ENCODE measurements at regions not wholly inside any gene's neighbourhood (a gene's known extent, or its start where the extent isn't known, plus 50 kb on each side); places are given as distances from the start of the nearest gene placed in this dataset.
"Not testable (repeated sequence)": the region's sequence is repeated elsewhere in the genome, so short reads cannot be mapped to it uniquely, and the experiment has no call there.

DNA sequence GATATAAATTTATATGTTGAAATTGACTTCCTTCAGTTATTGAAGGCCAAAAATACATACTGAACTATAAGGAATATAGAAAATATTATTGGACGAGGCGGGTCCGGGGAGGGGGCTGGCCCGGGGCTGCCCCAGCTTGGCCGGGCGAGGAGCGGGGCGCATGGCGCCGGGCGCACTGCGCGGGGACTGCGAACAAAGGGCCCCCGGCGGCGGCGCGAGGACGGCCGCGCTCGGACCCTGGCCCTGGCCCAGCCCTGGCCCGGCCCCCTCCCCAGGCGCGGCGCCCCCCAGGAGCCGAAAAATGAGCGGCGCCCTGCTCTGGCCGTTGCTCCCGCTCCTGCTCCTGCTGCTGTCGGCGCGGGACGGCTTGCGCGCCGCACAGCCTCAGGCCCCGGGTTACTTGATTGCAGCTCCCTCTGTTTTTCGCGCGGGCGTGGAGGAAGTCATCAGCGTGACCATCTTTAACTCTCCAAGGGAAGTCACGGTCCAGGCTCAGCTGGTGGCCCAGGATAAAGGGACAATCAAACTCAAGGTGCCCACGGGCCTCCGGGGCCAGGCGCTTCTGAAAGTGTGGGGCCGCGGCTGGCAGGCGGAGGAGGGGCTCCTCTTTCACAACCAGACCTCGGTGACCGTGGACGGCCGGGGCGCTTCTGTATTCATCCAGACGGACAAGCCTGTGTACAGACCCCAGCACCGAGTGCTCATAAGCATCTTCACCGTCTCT lies 1247.6 kb upstream of the PHF14 start:
- DNase-seq: not testable (repeated sequence)

GRCh38 chr7:9726811-9727210 lies 1246.9 kb upstream of the PHF14 start:
- DNase-seq: not testable (repeated sequence)

DNA sequence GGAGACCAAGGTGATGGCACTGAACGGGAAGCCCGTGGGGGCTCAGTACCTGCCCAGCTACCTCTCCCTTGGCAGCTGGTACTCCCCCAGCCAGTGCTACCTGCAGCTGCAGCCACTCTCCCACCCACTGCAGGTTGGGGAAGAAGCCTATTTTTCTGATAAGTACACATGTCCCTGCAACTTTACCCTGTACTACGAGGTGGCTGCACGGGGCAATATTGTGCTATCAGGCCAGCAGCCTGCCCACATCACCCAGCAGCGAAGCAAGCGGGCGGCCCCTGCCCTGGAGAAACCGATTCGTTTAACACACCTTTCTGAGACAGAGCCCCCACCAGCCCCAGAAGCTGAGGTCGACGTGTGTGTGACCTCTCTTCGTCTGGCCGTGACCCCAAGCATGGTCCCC lies 1246.2 kb upstream of the PHF14 start:
- not testable (repeated sequence) for DNase-seq

GRCh38 chr7:9728014-9728657 lies 1245.5 kb upstream of the PHF14 start:
- DNase-seq: not testable (repeated sequence)

DNA sequence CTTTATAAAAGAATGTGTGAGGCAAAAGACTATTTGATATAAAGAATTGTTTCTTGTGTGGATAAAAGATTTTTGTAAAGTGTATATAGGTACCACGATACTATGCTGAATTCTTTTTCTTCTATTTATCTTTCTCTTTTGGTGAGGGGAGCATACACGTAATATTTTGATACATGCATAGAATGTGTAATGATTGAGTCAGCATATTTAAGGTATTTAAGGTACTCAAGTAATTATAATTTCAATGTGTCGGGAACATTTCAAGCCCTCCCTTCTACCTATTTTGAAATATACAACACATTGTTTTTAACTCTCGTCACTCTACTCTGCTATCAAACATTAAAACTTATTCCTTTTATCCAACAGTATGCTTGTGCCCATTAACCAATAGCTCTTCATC lies 1221.6 kb upstream of the PHF14 start:
- no peak for DNase-seq

GRCh38 chr7:9761224-9761623 lies 1212.4 kb upstream of the PHF14 start:
- DNase-seq: no peak

DNA sequence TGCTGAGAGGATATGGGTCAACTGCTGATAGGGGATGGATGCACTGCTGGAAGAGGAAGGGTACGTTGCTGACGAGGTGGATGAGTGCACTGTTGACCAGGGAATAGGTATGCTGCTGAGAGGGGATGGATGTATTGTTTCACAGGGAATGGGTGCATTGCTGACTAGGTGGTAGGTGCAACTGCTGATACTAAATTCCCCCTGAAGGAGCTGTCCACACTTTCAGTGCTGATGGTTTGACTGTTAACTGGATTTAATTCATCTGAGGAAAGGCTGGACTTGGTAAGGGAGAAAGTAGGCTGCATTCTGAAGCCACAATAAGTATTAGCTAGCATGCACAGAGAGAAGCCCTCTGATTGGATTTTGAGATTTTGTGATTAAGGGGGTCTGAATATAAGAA lies 1196.8 kb upstream of the PHF14 start:
- no peak for DNase-seq

- DNase-seq: no peak
These were observed 1195.3 kb upstream of the PHF14 start for GRCh38 chr7:9778367-9778766.

GRCh38 chr7:9781710-9782109 lies 1192.0 kb upstream of the PHF14 start:
- DNase-seq: no peak

- DNase-seq: no peak
These were observed 1191.4 kb upstream of the PHF14 start for GRCh38 chr7:9782275-9782674.

- DNase-seq: no peak
These were observed 1188.5 kb upstream of the PHF14 start for GRCh38 chr7:9785211-9785610.

- no peak for DNase-seq
These were observed 1177.4 kb upstream of the PHF14 start for GRCh38 chr7:9796241-9796640.

DNA sequence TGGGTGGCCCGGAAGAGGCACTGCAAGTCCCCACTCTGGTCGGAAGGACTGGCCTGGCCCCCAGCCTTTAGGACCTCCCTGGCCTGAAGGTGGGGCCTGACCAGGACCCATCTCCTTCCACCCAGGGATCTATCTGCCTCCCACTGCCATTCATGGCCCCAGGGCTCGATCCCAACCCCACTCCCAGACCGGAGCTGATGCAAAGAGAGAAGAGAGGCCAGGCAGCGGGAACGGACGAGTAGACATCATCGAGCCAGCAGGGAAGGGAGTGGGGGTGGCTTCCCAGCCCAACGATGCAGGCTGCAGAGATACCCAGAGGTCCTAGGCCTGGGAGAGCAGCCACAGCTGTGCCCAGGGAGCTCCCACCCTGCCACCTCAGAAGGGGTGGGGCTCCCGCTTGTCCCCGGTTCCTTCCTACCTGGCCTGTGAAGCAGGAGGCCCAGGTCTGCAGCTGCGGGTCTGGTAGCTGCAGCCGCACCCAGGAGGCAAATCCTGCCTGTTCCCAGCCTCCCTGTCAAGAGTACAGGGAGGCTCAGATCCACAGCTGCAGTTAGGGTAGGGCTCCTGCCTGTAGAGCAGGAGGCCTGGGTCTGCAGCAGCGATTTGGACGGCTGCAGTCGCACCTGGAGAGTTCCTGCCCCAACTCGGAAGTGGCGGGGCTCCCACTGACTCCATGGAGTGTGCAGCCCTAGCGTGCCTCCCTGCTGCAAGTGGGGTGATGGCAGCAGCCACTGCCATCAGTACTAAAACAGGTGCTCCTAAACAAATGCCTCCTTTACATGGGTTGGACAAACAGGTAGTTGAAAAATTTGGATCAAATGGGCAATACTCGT lies 1151.0 kb upstream of the PHF14 start:
- DNase-seq: no peak

DNA sequence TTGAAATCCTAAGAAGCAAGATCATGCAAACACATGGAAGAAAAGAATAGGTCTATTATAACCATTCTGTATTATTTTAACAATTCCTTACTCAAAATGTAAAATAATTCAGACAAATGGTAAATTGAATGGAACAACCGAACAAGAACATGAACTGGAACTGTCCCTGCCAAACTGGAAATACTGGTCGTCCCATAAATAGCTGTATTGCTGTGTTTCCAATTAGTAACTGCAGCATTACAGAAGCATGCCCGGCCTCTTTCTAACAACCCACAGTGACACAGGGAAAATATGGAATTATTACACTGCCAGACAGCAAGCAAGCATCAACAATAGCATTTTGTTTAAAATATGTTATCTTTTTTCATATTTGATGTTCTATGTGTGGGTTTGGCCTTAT lies 1138.5 kb upstream of the PHF14 start:
- no peak for DNase-seq

- DNase-seq: no peak
These were observed 1137.0 kb upstream of the PHF14 start for GRCh38 chr7:9836671-9837070.

DNA sequence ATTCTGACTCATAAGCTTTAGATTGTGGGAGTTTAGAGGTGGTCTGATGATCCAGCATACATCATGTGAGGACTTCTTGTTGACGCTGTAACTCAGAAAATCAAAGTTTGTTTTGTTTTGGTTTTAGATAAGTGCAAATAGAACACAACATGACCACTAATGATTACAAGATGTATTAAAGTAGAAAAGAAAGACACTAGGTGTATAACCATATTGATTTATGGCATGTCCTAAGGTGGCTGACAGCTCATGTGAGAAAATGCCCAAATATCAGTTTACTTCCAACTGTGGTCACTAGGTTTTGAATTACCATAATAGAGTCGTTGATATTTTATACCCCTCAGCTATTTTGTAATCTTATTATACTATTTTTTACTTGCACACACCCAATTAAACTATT lies 1131.4 kb upstream of the PHF14 start:
- no peak for DNase-seq

- no peak for DNase-seq
These were observed 1126.8 kb upstream of the PHF14 start for GRCh38 chr7:9846902-9847301.

DNA sequence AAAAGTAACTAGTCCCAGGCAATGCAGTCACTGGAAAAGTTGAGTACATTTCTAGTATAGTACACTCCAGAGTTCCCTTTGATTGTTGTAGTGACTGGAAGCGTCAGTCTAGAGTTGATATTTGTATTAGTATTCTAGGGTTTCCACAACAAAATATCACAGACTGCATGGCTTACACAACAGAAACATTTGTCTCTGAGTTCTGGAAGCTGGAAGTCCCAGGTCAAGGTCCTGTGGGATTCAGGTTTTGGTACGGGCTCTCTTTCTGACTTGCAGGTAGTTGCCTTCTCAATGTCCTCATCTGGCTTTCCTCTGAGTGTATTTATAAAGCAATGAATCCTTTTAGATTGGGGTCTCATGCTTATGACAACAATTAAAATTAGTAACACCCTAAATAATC lies 1119.1 kb upstream of the PHF14 start:
- no peak for DNase-seq

DNA sequence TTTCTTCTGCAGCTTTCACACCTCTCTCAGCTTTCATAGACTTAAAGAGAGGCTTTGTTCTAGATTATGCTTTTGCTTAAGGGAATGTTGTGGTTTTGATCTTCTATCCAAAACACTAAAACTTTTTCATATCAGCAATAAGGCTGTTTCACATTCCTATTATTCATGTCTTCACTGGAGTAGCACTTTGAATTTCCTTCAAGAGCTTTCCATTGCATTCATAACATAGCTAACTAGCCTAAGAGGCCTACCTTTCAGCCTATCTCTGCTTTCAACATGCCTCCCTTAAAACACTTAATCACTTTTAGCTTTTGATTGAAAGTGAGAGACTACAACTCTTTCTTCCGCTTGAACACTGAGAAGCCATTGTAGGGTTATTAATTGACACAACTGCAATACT lies 1117.0 kb upstream of the PHF14 start:
- DNase-seq: no peak

DNA sequence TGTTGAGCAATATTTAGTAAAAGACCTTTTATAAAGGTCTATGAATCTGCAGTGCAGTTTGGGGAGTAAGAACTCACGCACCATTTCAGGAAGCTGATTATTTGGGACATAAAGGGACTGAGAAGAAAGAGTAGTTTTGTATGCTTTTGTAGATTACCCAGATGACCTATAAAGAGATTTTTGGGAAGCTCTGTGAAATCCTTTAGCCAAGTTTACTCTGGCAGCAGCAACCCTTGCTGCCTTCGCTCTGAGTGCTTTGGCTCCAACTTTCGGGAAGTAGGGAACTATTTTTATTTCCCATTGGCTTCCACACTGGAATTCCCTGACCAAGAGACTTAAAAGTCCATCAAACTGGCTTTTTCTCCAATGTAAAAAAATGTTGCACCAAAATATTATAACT lies 1110.1 kb upstream of the PHF14 start:
- DNase-seq: no peak

DNA sequence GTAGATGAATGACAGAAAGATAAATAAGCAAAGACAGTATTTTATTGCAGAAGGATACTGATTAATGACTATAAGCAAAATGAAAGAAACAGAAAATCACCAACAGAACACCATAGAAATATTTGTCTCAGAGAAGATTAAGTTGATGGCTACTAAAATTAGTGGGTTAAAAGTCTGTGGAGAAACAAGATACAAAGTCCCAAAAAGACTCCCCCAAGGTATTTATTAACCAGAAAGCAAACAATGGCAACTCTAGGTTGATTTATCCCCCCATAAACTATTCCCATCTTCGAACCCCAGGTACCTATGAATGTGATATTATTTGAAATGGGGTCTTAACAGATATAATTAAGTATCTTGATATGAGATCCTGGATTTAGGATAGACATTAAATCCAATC lies 1104.5 kb upstream of the PHF14 start:
- DNase-seq: no peak

DNA sequence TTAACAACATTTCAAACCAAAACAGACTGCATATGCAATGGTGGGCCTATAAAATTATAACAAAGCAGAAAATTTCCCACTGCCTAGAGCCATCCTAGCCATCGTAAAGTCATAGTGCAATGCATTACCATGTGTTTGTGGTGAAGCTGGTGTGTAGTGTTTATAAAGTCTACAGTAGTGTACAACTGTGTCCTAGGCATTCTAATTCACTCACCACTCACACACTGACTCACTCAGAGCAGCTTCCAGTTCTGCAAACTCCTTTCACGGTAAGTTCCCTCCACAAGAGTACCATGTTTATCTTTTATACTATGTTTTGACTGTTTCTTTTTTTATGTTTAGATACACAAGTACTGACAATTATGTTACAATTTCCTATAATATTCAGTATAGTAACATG lies 1104.1 kb upstream of the PHF14 start:
- no peak for DNase-seq

- DNase-seq: no peak
These were observed 1103.0 kb upstream of the PHF14 start for GRCh38 chr7:9870674-9871073.

- DNase-seq: no peak
These were observed 1099.5 kb upstream of the PHF14 start for GRCh38 chr7:9874182-9874581.
